ENCODE measurements at regions not wholly inside any gene's neighbourhood (a gene's known extent, or its start where the extent isn't known, plus 50 kb on each side); places are given as distances from the start of the nearest gene placed in this dataset.

DNA sequence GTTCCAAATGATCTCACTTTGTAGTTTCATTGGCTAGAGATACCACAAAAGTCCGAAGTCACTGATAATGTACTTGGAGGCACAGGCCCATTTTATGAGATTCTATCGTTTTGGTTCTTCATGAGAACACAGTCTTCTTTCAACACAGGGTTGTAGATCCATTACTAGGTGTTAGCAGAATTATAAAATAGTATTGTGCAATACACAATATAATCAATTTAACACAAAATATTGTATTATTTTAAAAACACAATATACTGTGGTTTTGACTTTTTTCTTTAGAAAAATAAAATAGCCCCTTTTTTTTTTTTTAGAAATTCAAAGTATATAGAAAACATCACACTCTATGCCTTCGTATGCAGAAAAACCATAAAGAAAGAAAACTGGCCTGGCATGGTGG lies 138.6 kb upstream of the TSC22D2 start:
- Histone ChIP-seq H3K4me3 (replicated peaks in 1 of 2; ENCODE audit: low read depth in 1 of 2, low read length in 2 of 2) (no peak overlapping the region), H3K27ac (ENCODE audit: low read depth, low read length) (no peak overlapping the region), H3K27me3 (ENCODE audit: insufficient read depth, low read length) (no peaks in the 10 kb centered on the region), H3K9ac (ENCODE audit: low read length) (no peak overlapping the region), H3K9me3 (ENCODE audit: control insufficient read depth in 1 of 2, insufficient read depth in 1 of 2, low read depth in 1 of 2, low read length in 2 of 2) (no peaks in the 10 kb centered on the region), H2AFZ (ENCODE audit: low read depth, low read length, poor library complexity, severe bottlenecking) (no peak overlapping the region), H3K36me3 (ENCODE audit: control insufficient read depth in 1 of 2, insufficient read depth in 2 of 2, low read length in 2 of 2) (no peaks in the 10 kb centered on the region), H3K79me2 (ENCODE audit: insufficient read depth, low read length) (no peaks in the 10 kb centered on the region), H3K9me2 (ENCODE audit: insufficient read depth) (no peaks in the 10 kb centered on the region), H4K20me1 (ENCODE audit: insufficient read depth) (no peaks in the 10 kb centered on the region), H3K4me2 (ENCODE audit: low read length) (no peak overlapping the region), H3K4me1 (ENCODE audit: control insufficient read depth in 1 of 2, insufficient read depth in 2 of 2, low read length in 2 of 2) (no peaks in the 10 kb centered on the region)
- no peak for TF ChIP-seq FOSL1 (IDR thresholded peaks at IDR 0.05; ENCODE audit: low read depth)
- TF ChIP-seq SP1 (IDR thresholded peaks at IDR 0.05; ENCODE audit: low read depth): no peak
- no TSS peak for BruUV-seq (replicated peaks)
- no peak for DNase-seq (ENCODE audit: low read depth, low spot score)
- intact Hi-C loops (cut with micrococcal nuclease): no loop called here
- RAD21 ChIA-PET (ENCODE audit: low non-redundant PET in 1 of 2, low total read pairs in 2 of 2, uncharacterized antibody in 2 of 2, unreplicated experiment in 2 of 2): no interaction called here
- POLR2A ChIA-PET: no interaction called here
- ATAC-seq: no peak
- CTCF ChIA-PET: no interaction called here

DNA sequence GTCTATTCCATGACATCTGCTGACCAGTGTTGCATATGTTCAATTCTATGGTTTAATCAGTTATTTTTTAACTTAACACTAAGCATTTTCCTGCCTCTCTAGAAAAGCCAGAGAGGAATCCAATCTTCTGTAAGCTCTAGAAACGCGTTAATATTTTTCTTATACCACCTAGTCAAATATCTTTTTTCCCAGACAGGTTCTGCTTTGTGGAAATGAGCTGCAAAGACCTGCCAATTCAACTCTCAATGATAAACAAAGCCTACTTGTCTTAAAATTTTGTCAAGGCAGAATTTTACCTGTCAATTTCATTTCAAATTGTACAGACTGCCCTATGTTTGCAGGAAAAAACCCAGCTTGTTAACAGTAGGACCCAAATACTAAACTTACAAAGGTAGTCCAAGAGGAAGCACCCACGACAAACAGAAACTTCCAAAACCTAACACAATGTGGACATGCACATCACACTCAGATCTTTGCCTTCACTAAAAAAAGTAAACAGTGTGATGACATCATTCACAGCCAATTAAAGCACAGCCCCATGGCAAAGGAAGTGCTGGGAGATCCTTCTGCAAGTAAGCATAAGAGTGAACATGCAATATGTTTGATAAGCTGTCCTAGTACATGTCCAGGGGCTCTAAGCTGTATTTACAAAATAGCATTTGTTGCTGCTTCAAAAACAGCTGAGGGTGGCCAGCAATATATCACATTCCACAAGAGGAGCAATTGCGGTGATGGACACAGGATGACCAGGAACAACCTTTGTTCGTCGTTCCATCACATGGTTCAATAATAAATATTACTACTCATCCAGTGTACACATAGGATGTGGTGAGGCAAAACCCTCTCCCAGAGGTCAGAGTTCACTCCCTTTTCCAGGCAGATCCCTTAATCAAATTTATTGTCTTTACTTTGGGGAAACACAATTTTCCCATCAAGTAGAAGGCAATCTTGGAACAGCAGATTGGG lies 139.4 kb upstream of the TSC22D2 start:
- Histone ChIP-seq H3K36me3 (ENCODE audit: control insufficient read depth in 1 of 2, insufficient read depth in 2 of 2, low read length in 2 of 2) (no peaks in the 10 kb centered on the region), H3K4me2 (ENCODE audit: low read length) (no peak overlapping the region), H2AFZ (ENCODE audit: low read depth, low read length, poor library complexity, severe bottlenecking) (no peak overlapping the region), H3K9me3 (ENCODE audit: control insufficient read depth in 1 of 2, insufficient read depth in 1 of 2, low read depth in 1 of 2, low read length in 2 of 2) (no peaks in the 10 kb centered on the region), H3K79me2 (ENCODE audit: insufficient read depth, low read length) (no peaks in the 10 kb centered on the region), H3K4me1 (ENCODE audit: control insufficient read depth in 1 of 2, insufficient read depth in 2 of 2, low read length in 2 of 2) (no peaks in the 10 kb centered on the region), H3K9me2 (ENCODE audit: insufficient read depth) (no peaks in the 10 kb centered on the region), H3K27ac (ENCODE audit: low read depth, low read length) (no peak overlapping the region), H3K27me3 (ENCODE audit: insufficient read depth, low read length) (no peaks in the 10 kb centered on the region), H3K4me3 (replicated peaks in 1 of 2; ENCODE audit: low read depth in 1 of 2, low read length in 2 of 2) (no peak overlapping the region), H4K20me1 (ENCODE audit: insufficient read depth) (no peaks in the 10 kb centered on the region), H3K9ac (ENCODE audit: low read length) (no peak overlapping the region)
- POLR2A ChIA-PET: no interaction called here
- RAD21 ChIA-PET (ENCODE audit: low non-redundant PET in 1 of 2, low total read pairs in 2 of 2, uncharacterized antibody in 2 of 2, unreplicated experiment in 2 of 2): no interaction called here
- intact Hi-C loops (cut with micrococcal nuclease): no loop called here
- BruUV-seq (replicated peaks): no TSS peak
- TF ChIP-seq, protein P1, sequence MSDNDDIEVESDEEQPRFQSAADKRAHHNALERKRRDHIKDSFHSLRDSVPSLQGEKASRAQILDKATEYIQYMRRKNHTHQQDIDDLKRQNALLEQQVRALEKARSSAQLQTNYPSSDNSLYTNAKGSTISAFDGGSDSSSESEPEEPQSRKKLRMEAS (IDR thresholded peaks at IDR 0.05): no peak
- TF ChIP-seq CEBPB (IDR thresholded peaks at IDR 0.05; ENCODE audit: low read depth) (no peak), EZH2 (IDR thresholded peaks at IDR 0.05) (no peak), POLR2AphosphoS5 (IDR thresholded peaks at IDR 0.05; ENCODE audit: low read depth, low read length) (no peak), ZFX (IDR thresholded peaks at IDR 0.05) (no peak), CBX3 (IDR thresholded peaks at IDR 0.05; ENCODE audit: low read depth) (no peak), EGR1 (IDR thresholded peaks at IDR 0.05; ENCODE audit: low read depth) (no peak), SRF (IDR thresholded peaks at IDR 0.05; ENCODE audit: low read depth) (no peak)
- TF ChIP-seq, protein P2, sequence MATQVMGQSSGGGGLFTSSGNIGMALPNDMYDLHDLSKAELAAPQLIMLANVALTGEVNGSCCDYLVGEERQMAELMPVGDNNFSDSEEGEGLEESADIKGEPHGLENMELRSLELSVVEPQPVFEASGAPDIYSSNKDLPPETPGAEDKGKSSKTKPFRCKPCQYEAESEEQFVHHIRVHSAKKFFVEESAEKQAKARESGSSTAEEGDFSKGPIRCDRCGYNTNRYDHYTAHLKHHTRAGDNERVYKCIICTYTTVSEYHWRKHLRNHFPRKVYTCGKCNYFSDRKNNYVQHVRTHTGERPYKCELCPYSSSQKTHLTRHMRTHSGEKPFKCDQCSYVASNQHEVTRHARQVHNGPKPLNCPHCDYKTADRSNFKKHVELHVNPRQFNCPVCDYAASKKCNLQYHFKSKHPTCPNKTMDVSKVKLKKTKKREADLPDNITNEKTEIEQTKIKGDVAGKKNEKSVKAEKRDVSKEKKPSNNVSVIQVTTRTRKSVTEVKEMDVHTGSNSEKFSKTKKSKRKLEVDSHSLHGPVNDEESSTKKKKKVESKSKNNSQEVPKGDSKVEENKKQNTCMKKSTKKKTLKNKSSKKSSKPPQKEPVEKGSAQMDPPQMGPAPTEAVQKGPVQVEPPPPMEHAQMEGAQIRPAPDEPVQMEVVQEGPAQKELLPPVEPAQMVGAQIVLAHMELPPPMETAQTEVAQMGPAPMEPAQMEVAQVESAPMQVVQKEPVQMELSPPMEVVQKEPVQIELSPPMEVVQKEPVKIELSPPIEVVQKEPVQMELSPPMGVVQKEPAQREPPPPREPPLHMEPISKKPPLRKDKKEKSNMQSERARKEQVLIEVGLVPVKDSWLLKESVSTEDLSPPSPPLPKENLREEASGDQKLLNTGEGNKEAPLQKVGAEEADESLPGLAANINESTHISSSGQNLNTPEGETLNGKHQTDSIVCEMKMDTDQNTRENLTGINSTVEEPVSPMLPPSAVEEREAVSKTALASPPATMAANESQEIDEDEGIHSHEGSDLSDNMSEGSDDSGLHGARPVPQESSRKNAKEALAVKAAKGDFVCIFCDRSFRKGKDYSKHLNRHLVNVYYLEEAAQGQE (IDR thresholded peaks at IDR 0.05; ENCODE audit: low read depth): no peak
- TF ChIP-seq, protein P3, sequence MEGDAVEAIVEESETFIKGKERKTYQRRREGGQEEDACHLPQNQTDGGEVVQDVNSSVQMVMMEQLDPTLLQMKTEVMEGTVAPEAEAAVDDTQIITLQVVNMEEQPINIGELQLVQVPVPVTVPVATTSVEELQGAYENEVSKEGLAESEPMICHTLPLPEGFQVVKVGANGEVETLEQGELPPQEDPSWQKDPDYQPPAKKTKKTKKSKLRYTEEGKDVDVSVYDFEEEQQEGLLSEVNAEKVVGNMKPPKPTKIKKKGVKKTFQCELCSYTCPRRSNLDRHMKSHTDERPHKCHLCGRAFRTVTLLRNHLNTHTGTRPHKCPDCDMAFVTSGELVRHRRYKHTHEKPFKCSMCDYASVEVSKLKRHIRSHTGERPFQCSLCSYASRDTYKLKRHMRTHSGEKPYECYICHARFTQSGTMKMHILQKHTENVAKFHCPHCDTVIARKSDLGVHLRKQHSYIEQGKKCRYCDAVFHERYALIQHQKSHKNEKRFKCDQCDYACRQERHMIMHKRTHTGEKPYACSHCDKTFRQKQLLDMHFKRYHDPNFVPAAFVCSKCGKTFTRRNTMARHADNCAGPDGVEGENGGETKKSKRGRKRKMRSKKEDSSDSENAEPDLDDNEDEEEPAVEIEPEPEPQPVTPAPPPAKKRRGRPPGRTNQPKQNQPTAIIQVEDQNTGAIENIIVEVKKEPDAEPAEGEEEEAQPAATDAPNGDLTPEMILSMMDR (IDR thresholded peaks at IDR 0.05 in 2 of 3, conservative IDR thresholded peaks at IDR 0.05 in 1 of 3; ENCODE audit: borderline replicate concordance in 1 of 3, insufficient read depth in 1 of 3, low read depth in 2 of 3, low read length in 2 of 3): no peak
- DNase-seq (ENCODE audit: low read depth, low spot score) (no peak), ATAC-seq (no peak)
- CTCF ChIA-PET: no interaction called here

Data from HCT116 (cell line).